MCF 10A (cell line): ENCODE measurements at regions not wholly inside any gene's neighbourhood (a gene's known extent, or its start where the extent isn't known, plus 50 kb on each side); places are given as distances from the start of the nearest gene placed in this dataset.

Experiments
- BruUV-seq: library from RNA; stranded (reverse); fragments of 400-500 nt; replicated peaks from 2 replicates; lab custom pipeline; 2021; lab: Mats Ljungman, UMichigan
- CTCF ChIA-PET: fragments of 300-600 bp; sonication (Branson Sonifier 250); formaldehyde crosslinking; extraction: SDS; loops from one replicate; lab custom pipeline; 2021; ENCODE audit warnings: antibody characterized with exemption, inconsistent platforms; lab: Yijun Ruan, JAX
- POLR2A ChIA-PET: fragments of 300-600, 350-650 bp; sonication (Branson Sonifier 250); formaldehyde crosslinking; extraction: SDS; loops from one replicate; lab custom pipeline; 2020; ENCODE audit warnings: antibody characterized with exemption, inconsistent platforms; lab: Yijun Ruan, JAX
- DNase-seq: peaks from one replicate; pipeline ENCODE4 v3.0.0-alpha.2; 2018; ENCODE audit not compliant: unreplicated experiment
- H3K27ac Mint-ChIP-seq: one replicate; pipeline ENCODE4 v1.8.0; 2022; ENCODE audit warnings: mild to moderate bottlenecking, low read depth, mixed read lengths; ENCODE audit not compliant: unreplicated experiment
- H3K27me3 Mint-ChIP-seq: one replicate; pipeline ENCODE4 v1.8.0; 2022; ENCODE audit warnings: mixed read lengths; ENCODE audit not compliant: insufficient read depth, unreplicated experiment
- H3K36me3 Mint-ChIP-seq: one replicate; pipeline ENCODE4 v1.8.0; 2022; ENCODE audit warnings: mild to moderate bottlenecking, moderate library complexity, mixed read lengths; ENCODE audit not compliant: insufficient read depth, unreplicated experiment
- H3K4me1 Mint-ChIP-seq: one replicate; pipeline ENCODE4 v1.8.0; 2022; ENCODE audit warnings: mixed read lengths; ENCODE audit not compliant: insufficient read depth, unreplicated experiment
- H3K4me3 Mint-ChIP-seq: one replicate; pipeline ENCODE4 v1.8.0; 2022; ENCODE audit warnings: mild to moderate bottlenecking, moderate library complexity, mixed read lengths; ENCODE audit not compliant: unreplicated experiment
- H3K9me3 Mint-ChIP-seq: one replicate; pipeline ENCODE4 v1.8.0; 2022; ENCODE audit warnings: mixed read lengths; ENCODE audit not compliant: unreplicated experiment
- CTCF ChIP-seq: fragments of 200-600 bp; IDR thresholded peaks from one replicate; pipeline ENCODE4 v1.8.0; 2022; ENCODE audit warnings: antibody characterized with exemption, mild to moderate bottlenecking; ENCODE audit not compliant: unreplicated experiment
- intact Hi-C: fragments of 100-400 bp; cut with micrococcal nuclease; formaldehyde crosslinking; loops from 2 replicates; pipeline ENCODE4 v1.14.1; 2022

- intact Hi-C loops, result no loop called here
- Mint-ChIP-seq H3K27me3 (peaks cover 12% of the 10 kb centered on the region), H3K36me3 (no peaks in the 10 kb centered on the region), H3K27ac (no peak overlapping the region), H3K4me1 (no peaks in the 10 kb centered on the region), H3K9me3 (no peaks in the 10 kb centered on the region), H3K4me3 (no peak overlapping the region)
- BruUV-seq, result no TSS peak
- ChIA-PET POLR2A (no interaction called here), CTCF (no interaction called here)
- TF ChIP-seq CTCF, result no peak
- DNase-seq, result no peak
These were observed 314.5 kb downstream of the TMEM161B start for GRCh38 chr5:87954121-87954520.

- Mint-ChIP-seq H3K4me3 (no peak overlapping the region), H3K9me3 (no peaks in the 10 kb centered on the region), H3K27me3 (peaks cover 12% of the 10 kb centered on the region), H3K27ac (no peak overlapping the region), H3K4me1 (no peaks in the 10 kb centered on the region), H3K36me3 (no peaks in the 10 kb centered on the region)
- intact Hi-C loops, result no loop called here
- BruUV-seq, result no TSS peak
- ChIA-PET CTCF (no interaction called here), POLR2A (no interaction called here)
- DNase-seq, result no peak
- no peak for TF ChIP-seq CTCF
These were observed 317.0 kb downstream of the TMEM161B start for GRCh38 chr5:87951661-87952060.

- Mint-ChIP-seq H3K36me3 (no peaks in the 10 kb centered on the region), H3K27ac (no peak overlapping the region), H3K9me3 (no peaks in the 10 kb centered on the region), H3K4me3 (no peak overlapping the region), H3K27me3 (peaks cover 20% of the 10 kb centered on the region), H3K4me1 (no peaks in the 10 kb centered on the region)
- BruUV-seq, result no TSS peak
- no peak for DNase-seq
- TF ChIP-seq CTCF, result no peak
- CTCF ChIA-PET, result no interaction called here
- POLR2A ChIA-PET, result no interaction called here
- intact Hi-C loops, result no loop called here
These were observed 318.7 kb downstream of the TMEM161B start for GRCh38 chr5:87949676-87950631.

- H3K27me3 Mint-ChIP-seq, result peaks cover 15% of the 10 kb centered on the region
- H3K4me1 Mint-ChIP-seq, result no peaks in the 10 kb centered on the region
- H3K4me3 Mint-ChIP-seq, result no peak overlapping the region
- CTCF ChIA-PET, result no interaction called here
- intact Hi-C loops, result no loop called here
- H3K36me3 Mint-ChIP-seq, result no peaks in the 10 kb centered on the region
- BruUV-seq, result no TSS peak
- no peak for TF ChIP-seq CTCF
- no peaks in the 10 kb centered on the region for H3K9me3 Mint-ChIP-seq
- POLR2A ChIA-PET, result no interaction called here
- DNase-seq, result no peak
- H3K27ac Mint-ChIP-seq, result no peak overlapping the region
These were observed 320.2 kb downstream of the TMEM161B start for GRCh38 chr5:87948486-87948885.
